NCI-H128 (cell line): ENCODE measurements at regions not wholly inside any gene's neighbourhood (a gene's known extent, or its start where the extent isn't known, plus 50 kb on each side); places are given as distances from the start of the nearest gene placed in this dataset.

ENCODE experiments used
- DNase-seq: peaks from one replicate; lab custom pipeline; 2025; ENCODE audit not compliant: unreplicated experiment; lab: John Stamatoyannopoulos, UW

- DNase-seq: no peak
Measured at GRCh38 chr21:27693376-27693775, 726.5 kb upstream of the ADAMTS5 start.

- DNase-seq: no peak
Measured at GRCh38 chr21:27691516-27691915, 724.6 kb upstream of the ADAMTS5 start.

- DNase-seq: no peak
Measured at GRCh38 chr21:27691006-27691405, 724.1 kb upstream of the ADAMTS5 start.

- DNase-seq: no peak
Measured at GRCh38 chr21:27690426-27690825, 723.5 kb upstream of the ADAMTS5 start.

GRCh38 chr21:27688773-27689172 is 721.9 kb upstream of the ADAMTS5 start:
- no peak for DNase-seq

- no peak for DNase-seq
Measured at GRCh38 chr21:27683292-27683691, 716.4 kb upstream of the ADAMTS5 start.

GRCh38 chr21:27681841-27682240 is 715.0 kb upstream of the ADAMTS5 start:
- no peak for DNase-seq

- no peak for DNase-seq
Measured at GRCh38 chr21:27681038-27681437, 714.1 kb upstream of the ADAMTS5 start.

GRCh38 chr21:27680181-27680580 is 713.3 kb upstream of the ADAMTS5 start:
- no peak for DNase-seq

GRCh38 chr21:27678511-27678910 is 711.6 kb upstream of the ADAMTS5 start:
- DNase-seq: no peak

GRCh38 chr21:27677546-27677945 is 710.7 kb upstream of the ADAMTS5 start:
- no peak for DNase-seq

- DNase-seq: no peak
Measured at GRCh38 chr21:27675306-27675705, 708.4 kb upstream of the ADAMTS5 start.

- DNase-seq: no peak
Measured at GRCh38 chr21:27674041-27674615, 707.2 kb upstream of the ADAMTS5 start.

GRCh38 chr21:27673581-27673980 is 706.7 kb upstream of the ADAMTS5 start:
- DNase-seq: no peak

GRCh38 chr21:27671207-27671606 is 704.3 kb upstream of the ADAMTS5 start:
- no peak for DNase-seq

- no peak for DNase-seq
Measured at GRCh38 chr21:27653481-27653880, 686.6 kb upstream of the ADAMTS5 start.

- DNase-seq: no peak
Measured at GRCh38 chr21:27649762-27650161, 682.9 kb upstream of the ADAMTS5 start.

- DNase-seq: no peak
Measured at GRCh38 chr21:27649323-27649722, 682.4 kb upstream of the ADAMTS5 start.

GRCh38 chr21:27648560-27648959 is 681.7 kb upstream of the ADAMTS5 start:
- DNase-seq: no peak

GRCh38 chr21:27647921-27648320 is 681.0 kb upstream of the ADAMTS5 start:
- DNase-seq: no peak

GRCh38 chr21:27647401-27647800 is 680.5 kb upstream of the ADAMTS5 start:
- no peak for DNase-seq

- no peak for DNase-seq
Measured at GRCh38 chr21:27646691-27647090, 679.8 kb upstream of the ADAMTS5 start.

- no peak for DNase-seq
Measured at GRCh38 chr21:27646056-27646455, 679.2 kb upstream of the ADAMTS5 start.

- DNase-seq: no peak
Measured at GRCh38 chr21:27645285-27645684, 678.4 kb upstream of the ADAMTS5 start.
